Left lung (tissue), 4 donors: ENCODE measurements at regions not wholly inside any gene's neighbourhood (a gene's known extent, or its start where the extent isn't known, plus 50 kb on each side); places are given as distances from the start of the nearest gene placed in this dataset.

Experiments used
- ATAC-seq: fragments of 200-7000 bp; cut with Tn5 transposase; one replicate; pipeline ENCODE4 v1.9.1; 2020; ENCODE audit warnings: moderate library complexity
- DNase-seq, 4 donors: peaks; one replicate each; pipeline ENCODE4 v3.0.0-alpha.2; 2013 to 2020
- H3K27ac ChIP-seq, 2 donors: fragments of 200-600 bp; sonication (generic) in 1 of 2; one replicate each; pipeline versions ENCODE4 v1.5.0 to v1.8.0; 2020 to 2021
- H3K27me3 ChIP-seq, 2 donors: fragments of 200-600 bp; sonication (generic) in 1 of 2; one replicate each; pipeline versions ENCODE4 v1.5.0 to v1.8.0; 2020 to 2021
- H3K36me3 ChIP-seq, 2 donors: fragments of 200-600 bp; sonication (generic) in 1 of 2; one replicate each; pipeline versions ENCODE4 v1.5.0 to v1.8.0; 2020 to 2021
- H3K4me1 ChIP-seq, 2 donors: fragments of 200-600 bp; one replicate each; pipeline ENCODE4 v1.8.0; 2021
- H3K4me3 ChIP-seq, 2 donors: fragments of 200-600 bp; sonication (generic) in 1 of 2; one replicate each; pipeline versions ENCODE4 v1.5.0 to v1.8.0; 2020 to 2021; ENCODE audit warnings: mild to moderate bottlenecking in 1 of 2
- H3K9me3 ChIP-seq, 2 donors: fragments of 200-600 bp; sonication (generic) in 1 of 2; one replicate each; pipeline versions ENCODE4 v1.5.0 to v1.8.0; 2020 to 2021
- intact Hi-C, 2 donors: fragments of 100-400 bp; cut with DNase I; formaldehyde crosslinking; loops; one replicate each; pipeline versions ENCODE4 v1.11.2 to v1.14.2; 2022
- TF ChIP-seq, protein P1 (sequence below), 2 donors: fragments of 200-600 bp; sonication (generic) in 1 of 2; IDR thresholded peaks; one replicate each; pipeline versions ENCODE4 v1.5.0 to v1.8.0; 2021; ENCODE audit warnings: antibody characterized with exemption in 2 of 2
- donor health status: DM: no; HTN: yes; CAD: no.
- donor health status: DM: no; HTN: no; CAD: no.

- TF ChIP-seq, protein P1, sequence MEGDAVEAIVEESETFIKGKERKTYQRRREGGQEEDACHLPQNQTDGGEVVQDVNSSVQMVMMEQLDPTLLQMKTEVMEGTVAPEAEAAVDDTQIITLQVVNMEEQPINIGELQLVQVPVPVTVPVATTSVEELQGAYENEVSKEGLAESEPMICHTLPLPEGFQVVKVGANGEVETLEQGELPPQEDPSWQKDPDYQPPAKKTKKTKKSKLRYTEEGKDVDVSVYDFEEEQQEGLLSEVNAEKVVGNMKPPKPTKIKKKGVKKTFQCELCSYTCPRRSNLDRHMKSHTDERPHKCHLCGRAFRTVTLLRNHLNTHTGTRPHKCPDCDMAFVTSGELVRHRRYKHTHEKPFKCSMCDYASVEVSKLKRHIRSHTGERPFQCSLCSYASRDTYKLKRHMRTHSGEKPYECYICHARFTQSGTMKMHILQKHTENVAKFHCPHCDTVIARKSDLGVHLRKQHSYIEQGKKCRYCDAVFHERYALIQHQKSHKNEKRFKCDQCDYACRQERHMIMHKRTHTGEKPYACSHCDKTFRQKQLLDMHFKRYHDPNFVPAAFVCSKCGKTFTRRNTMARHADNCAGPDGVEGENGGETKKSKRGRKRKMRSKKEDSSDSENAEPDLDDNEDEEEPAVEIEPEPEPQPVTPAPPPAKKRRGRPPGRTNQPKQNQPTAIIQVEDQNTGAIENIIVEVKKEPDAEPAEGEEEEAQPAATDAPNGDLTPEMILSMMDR (IDR thresholded peaks at IDR 0.05): no peak
- Histone ChIP-seq H3K4me3 (no peak overlapping the region), H3K27ac (no peak overlapping the region), H3K36me3 (no peaks in the 10 kb centered on the region), H3K27me3 (no peaks in the 10 kb centered on the region), H3K9me3 (no peaks in the 10 kb centered on the region), H3K4me1 (no peaks in the 10 kb centered on the region)
- no peak for DNase-seq
- intact Hi-C loops: no loop called here
- ATAC-seq: no peak
These were observed 251.5 kb upstream of the CWC22 start for GRCh38 chr2:180258579-180258978.

- intact Hi-C loops: no loop called here
- DNase-seq (no peak), ATAC-seq (no peak)
- Histone ChIP-seq H3K36me3 (no peaks in the 10 kb centered on the region), H3K27me3 (no peaks in the 10 kb centered on the region), H3K27ac (no peak overlapping the region), H3K4me1 (no peaks in the 10 kb centered on the region), H3K9me3 (no peaks in the 10 kb centered on the region), H3K4me3 (no peak overlapping the region)
- TF ChIP-seq, protein P1 (IDR thresholded peaks at IDR 0.05): no peak
These were observed 251.0 kb upstream of the CWC22 start for GRCh38 chr2:180258041-180258537.

DNA sequence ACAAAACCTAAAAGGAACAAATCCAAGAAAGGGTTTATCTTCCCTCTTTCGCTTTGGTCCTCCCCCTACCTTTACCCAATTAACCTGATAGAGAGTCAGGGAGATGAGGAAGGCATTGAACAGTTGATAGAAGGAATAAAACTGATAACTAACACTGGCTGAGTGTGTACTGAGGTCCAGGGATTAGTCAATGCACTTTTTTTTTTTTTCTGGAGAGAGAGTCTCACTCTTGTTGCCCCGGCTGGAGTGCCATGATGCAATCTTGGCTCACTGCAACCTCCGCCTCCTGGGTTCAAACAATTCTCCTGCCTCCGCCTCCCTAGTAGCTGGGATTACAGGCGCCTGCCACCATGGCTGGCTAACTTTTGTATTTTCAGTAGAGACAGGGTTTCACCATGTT is 250.2 kb upstream of the CWC22 start:
- no peaks in the 10 kb centered on the region for H3K9me3 ChIP-seq
- H3K4me1 ChIP-seq: no peaks in the 10 kb centered on the region
- DNase-seq (no peak), ATAC-seq (no peak)
- no peaks in the 10 kb centered on the region for H3K27me3 ChIP-seq
- intact Hi-C loops: no loop called here
- no peak overlapping the region for H3K4me3 ChIP-seq
- no peak overlapping the region for H3K27ac ChIP-seq
- TF ChIP-seq, protein P1 (IDR thresholded peaks at IDR 0.05): no peak
- no peaks in the 10 kb centered on the region for H3K36me3 ChIP-seq

DNA sequence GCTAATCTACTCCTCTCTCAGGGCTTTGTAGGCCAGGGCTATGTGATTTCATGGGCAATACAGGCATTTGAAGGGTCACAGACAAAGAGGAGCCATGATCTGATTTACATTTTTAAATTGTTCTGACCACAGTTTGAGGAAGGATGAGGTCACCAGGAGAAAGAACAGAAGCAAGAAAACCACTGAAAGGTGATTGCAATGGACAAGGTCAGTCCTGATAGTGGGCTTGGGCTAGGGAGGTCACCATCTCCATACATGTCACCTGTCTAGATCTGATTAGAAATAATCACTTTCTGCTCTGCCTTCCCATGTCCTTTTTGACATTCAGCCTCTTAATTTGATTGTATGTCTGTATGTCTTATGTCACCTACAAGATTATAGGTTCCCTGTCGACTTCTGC is 248.9 kb upstream of the CWC22 start:
- Histone ChIP-seq H3K4me3 (no peak overlapping the region), H3K27ac (no peak overlapping the region), H3K36me3 (no peaks in the 10 kb centered on the region), H3K9me3 (no peaks in the 10 kb centered on the region), H3K27me3 (no peaks in the 10 kb centered on the region), H3K4me1 (no peaks in the 10 kb centered on the region)
- TF ChIP-seq, protein P1 (IDR thresholded peaks at IDR 0.05): no peak
- DNase-seq (no peak), ATAC-seq (no peak)
- intact Hi-C loops: no loop called here

DNA sequence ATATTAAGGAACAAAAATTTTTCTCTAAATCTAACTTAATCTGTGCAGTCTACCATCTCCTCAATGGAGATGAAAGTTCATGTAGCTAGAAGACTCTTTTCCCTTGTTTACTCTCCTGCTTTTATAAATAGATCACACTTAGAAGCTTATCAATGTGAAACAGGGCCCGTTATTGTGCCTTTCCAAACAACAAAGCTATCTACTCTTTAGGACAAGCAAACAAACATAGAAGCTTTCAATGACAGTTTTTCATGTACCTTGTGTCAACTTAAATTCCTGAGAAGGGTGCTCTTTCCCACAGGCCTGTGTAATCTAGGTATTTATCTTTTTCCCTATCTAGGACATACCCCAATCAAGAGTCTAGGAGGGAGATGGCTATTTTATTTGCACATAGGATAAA is 247.8 kb upstream of the CWC22 start:
- Histone ChIP-seq H3K27ac (no peak overlapping the region), H3K4me1 (no peaks in the 10 kb centered on the region), H3K36me3 (no peaks in the 10 kb centered on the region), H3K27me3 (no peaks in the 10 kb centered on the region), H3K9me3 (no peaks in the 10 kb centered on the region), H3K4me3 (no peak overlapping the region)
- intact Hi-C loops: no loop called here
- TF ChIP-seq, protein P1 (IDR thresholded peaks at IDR 0.05): no peak
- no peak for ATAC-seq
- no peak for DNase-seq
